ENCODE measurements at regions not wholly inside any gene's neighbourhood (a gene's known extent, or its start where the extent isn't known, plus 50 kb on each side); places are given as distances from the start of the nearest gene placed in this dataset.

DNA sequence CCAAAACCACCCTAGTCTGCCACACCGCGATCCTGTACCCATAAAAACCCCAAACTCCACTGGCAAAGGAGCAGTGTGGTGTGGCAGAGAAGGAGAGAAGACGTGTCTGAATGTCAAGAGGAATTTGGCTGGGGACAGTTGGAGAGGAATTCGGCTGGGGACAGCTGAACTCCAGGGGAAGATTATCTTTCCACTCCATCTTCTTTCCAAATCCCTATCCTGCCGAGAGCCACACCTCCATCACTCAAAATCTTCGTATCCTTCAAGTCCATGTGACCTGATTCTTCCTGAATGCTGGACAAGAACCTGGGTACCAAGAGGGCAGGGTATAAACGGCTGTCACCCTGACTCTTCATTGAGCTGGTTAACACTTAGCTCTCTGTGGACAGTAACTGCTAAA, 448.1 kb downstream of the ARHGEF28 start:
- H3K27ac ChIP-seq (ENCODE audit: low read depth, low read length), result no peak overlapping the region
- H3K79me2 ChIP-seq (ENCODE audit: insufficient read depth, low read length), result no peaks in the 10 kb centered on the region
- DNase-seq (ENCODE audit: insufficient read length, low spot score, missing footprints), result no peak
- TF ChIP-seq, protein P1, sequence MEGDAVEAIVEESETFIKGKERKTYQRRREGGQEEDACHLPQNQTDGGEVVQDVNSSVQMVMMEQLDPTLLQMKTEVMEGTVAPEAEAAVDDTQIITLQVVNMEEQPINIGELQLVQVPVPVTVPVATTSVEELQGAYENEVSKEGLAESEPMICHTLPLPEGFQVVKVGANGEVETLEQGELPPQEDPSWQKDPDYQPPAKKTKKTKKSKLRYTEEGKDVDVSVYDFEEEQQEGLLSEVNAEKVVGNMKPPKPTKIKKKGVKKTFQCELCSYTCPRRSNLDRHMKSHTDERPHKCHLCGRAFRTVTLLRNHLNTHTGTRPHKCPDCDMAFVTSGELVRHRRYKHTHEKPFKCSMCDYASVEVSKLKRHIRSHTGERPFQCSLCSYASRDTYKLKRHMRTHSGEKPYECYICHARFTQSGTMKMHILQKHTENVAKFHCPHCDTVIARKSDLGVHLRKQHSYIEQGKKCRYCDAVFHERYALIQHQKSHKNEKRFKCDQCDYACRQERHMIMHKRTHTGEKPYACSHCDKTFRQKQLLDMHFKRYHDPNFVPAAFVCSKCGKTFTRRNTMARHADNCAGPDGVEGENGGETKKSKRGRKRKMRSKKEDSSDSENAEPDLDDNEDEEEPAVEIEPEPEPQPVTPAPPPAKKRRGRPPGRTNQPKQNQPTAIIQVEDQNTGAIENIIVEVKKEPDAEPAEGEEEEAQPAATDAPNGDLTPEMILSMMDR (IDR thresholded peaks at IDR 0.05; ENCODE audit: extremely low read depth, low read depth, low read length), result no peak
- H4K20me1 ChIP-seq (ENCODE audit: insufficient read depth, low read length), result no peaks in the 10 kb centered on the region
- no peak overlapping the region for H2AFZ ChIP-seq (ENCODE audit: low read length)
- H3K4me3 ChIP-seq (ENCODE audit: insufficient read depth, low read length), result no peak overlapping the region
- no peak overlapping the region for H3K4me2 ChIP-seq (ENCODE audit: insufficient read depth, low read length)
- no peaks in the 10 kb centered on the region for H3K27me3 ChIP-seq (ENCODE audit: insufficient read depth, low read length)
- no peaks in the 10 kb centered on the region for H3K36me3 ChIP-seq (ENCODE audit: insufficient read depth, low read length)
- H3K9me3 ChIP-seq (ENCODE audit: low read depth, low read length), result no peaks in the 10 kb centered on the region
- peaks cover 6% of the 10 kb centered on the region for H3K4me1 ChIP-seq (ENCODE audit: insufficient read depth, low read length)

DNA sequence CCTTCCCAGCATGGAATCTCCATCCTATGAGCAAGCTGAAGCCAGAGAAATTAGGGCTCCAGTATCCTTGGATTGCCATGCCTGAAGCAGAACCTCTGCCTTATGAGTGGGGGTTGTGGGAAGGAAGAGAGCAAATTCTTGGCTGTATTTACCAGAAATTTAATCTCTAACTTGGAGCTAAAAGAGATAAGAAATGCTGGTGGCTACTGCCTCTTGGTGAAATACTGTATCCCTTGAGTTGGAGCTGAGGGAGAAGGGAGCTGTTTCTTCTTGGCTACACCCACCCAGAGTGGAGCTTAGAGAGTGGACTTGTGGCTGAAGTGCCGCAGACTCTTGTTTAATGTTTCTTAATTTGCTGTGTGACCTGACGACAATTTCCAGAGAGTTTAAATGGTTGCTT, 447.3 kb downstream of the ARHGEF28 start:
- Histone ChIP-seq H3K27me3 (ENCODE audit: insufficient read depth, low read length) (no peaks in the 10 kb centered on the region), H2AFZ (ENCODE audit: low read length) (no peak overlapping the region), H3K4me3 (ENCODE audit: insufficient read depth, low read length) (no peak overlapping the region), H4K20me1 (ENCODE audit: insufficient read depth, low read length) (no peaks in the 10 kb centered on the region), H3K4me2 (ENCODE audit: insufficient read depth, low read length) (no peak overlapping the region), H3K27ac (ENCODE audit: low read depth, low read length) (no peak overlapping the region), H3K4me1 (ENCODE audit: insufficient read depth, low read length) (peaks cover 6% of the 10 kb centered on the region), H3K9me3 (ENCODE audit: low read depth, low read length) (no peaks in the 10 kb centered on the region), H3K36me3 (ENCODE audit: insufficient read depth, low read length) (no peaks in the 10 kb centered on the region), H3K79me2 (ENCODE audit: insufficient read depth, low read length) (no peaks in the 10 kb centered on the region)
- TF ChIP-seq, protein P1 (IDR thresholded peaks at IDR 0.05; ENCODE audit: extremely low read depth, low read depth, low read length), result no peak
- DNase-seq (ENCODE audit: insufficient read length, low spot score, missing footprints), result no peak

DNA sequence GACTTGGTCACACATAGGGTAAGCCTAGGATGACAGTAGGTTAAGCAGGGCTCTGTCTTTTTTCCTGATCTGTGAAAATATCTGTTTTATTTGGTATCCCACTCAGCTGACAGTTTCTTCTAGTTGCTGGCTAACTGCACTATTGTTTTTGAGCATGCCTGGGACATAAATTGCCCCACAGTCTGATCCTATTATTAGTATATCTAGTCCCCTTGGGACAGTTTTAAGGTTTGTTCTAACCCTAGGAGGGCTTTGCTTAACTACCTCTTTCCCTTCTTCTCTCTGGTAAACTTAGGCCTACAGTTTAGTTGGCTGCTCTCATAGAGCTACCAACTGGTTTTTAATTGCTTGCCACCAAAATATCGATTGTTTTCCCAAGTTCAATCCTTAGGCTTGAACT, 446.6 kb downstream of the ARHGEF28 start:
- no peak overlapping the region for H3K4me2 ChIP-seq (ENCODE audit: insufficient read depth, low read length)
- peaks cover 12% of the 10 kb centered on the region for H3K4me1 ChIP-seq (ENCODE audit: insufficient read depth, low read length)
- peak overlapping the region; percentile 32 for H2AFZ ChIP-seq (ENCODE audit: low read length)
- no peaks in the 10 kb centered on the region for H4K20me1 ChIP-seq (ENCODE audit: insufficient read depth, low read length)
- no peak overlapping the region for H3K27ac ChIP-seq (ENCODE audit: low read depth, low read length)
- H3K79me2 ChIP-seq (ENCODE audit: insufficient read depth, low read length), result no peaks in the 10 kb centered on the region
- no peak for DNase-seq (ENCODE audit: insufficient read length, low spot score, missing footprints)
- H3K9me3 ChIP-seq (ENCODE audit: low read depth, low read length), result no peaks in the 10 kb centered on the region
- no peak overlapping the region for H3K4me3 ChIP-seq (ENCODE audit: insufficient read depth, low read length)
- no peaks in the 10 kb centered on the region for H3K27me3 ChIP-seq (ENCODE audit: insufficient read depth, low read length)
- TF ChIP-seq, protein P1 (IDR thresholded peaks at IDR 0.05; ENCODE audit: extremely low read depth, low read depth, low read length), result no peak
- H3K36me3 ChIP-seq (ENCODE audit: insufficient read depth, low read length), result no peaks in the 10 kb centered on the region

DNA sequence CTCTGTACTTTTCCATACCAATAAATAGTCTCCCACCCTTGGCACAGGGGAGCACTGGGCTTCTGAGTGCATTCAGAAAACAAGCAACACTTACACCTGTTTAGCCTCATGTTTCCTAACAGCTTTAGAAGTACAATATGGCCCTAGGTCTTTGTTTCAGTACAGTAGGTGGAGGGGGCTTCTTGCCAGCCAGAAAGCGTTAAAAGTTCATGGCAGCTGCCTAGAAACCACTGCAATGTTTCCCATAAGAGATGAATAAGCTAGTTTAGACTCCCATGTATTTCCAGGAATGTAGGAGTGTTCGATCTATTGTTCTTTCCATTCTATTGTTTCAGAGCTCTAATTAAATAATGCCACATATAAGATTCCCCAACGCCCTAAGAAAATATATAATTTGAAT, 444.8 kb downstream of the ARHGEF28 start:
- no peak overlapping the region for H3K4me2 ChIP-seq (ENCODE audit: insufficient read depth, low read length)
- TF ChIP-seq, protein P1 (IDR thresholded peaks at IDR 0.05; ENCODE audit: extremely low read depth, low read depth, low read length), result no peak
- H3K4me1 ChIP-seq (ENCODE audit: insufficient read depth, low read length), result peaks cover 18% of the 10 kb centered on the region
- no peaks in the 10 kb centered on the region for H3K79me2 ChIP-seq (ENCODE audit: insufficient read depth, low read length)
- H3K27ac ChIP-seq (ENCODE audit: low read depth, low read length), result no peak overlapping the region
- no peak overlapping the region for H2AFZ ChIP-seq (ENCODE audit: low read length)
- no peak for DNase-seq (ENCODE audit: insufficient read length, low spot score, missing footprints)
- no peaks in the 10 kb centered on the region for H3K36me3 ChIP-seq (ENCODE audit: insufficient read depth, low read length)
- no peaks in the 10 kb centered on the region for H3K9me3 ChIP-seq (ENCODE audit: low read depth, low read length)
- no peak overlapping the region for H3K4me3 ChIP-seq (ENCODE audit: insufficient read depth, low read length)
- H4K20me1 ChIP-seq (ENCODE audit: insufficient read depth, low read length), result no peaks in the 10 kb centered on the region
- H3K27me3 ChIP-seq (ENCODE audit: insufficient read depth, low read length), result no peaks in the 10 kb centered on the region
